ENCODE measurements at regions not wholly inside any gene's neighbourhood (a gene's known extent, or its start where the extent isn't known, plus 50 kb on each side); places are given as distances from the start of the nearest gene placed in this dataset.

- intact Hi-C loops (cut with DNase I) = no loop called here
- Histone ChIP-seq H3K4me3 (no peak overlapping the region), H3K36me3 (no peaks in the 10 kb centered on the region), H3K9me3 (no peaks in the 10 kb centered on the region), H3K27me3 (no peaks in the 10 kb centered on the region), H3K4me1 (no peaks in the 10 kb centered on the region), H3K27ac (no peak overlapping the region)
- DNase-seq = no peak
- TF ChIP-seq POLR2AphosphoS5 (IDR thresholded peaks at IDR 0.05) (no peak), POLR2A (IDR thresholded peaks at IDR 0.05) (no peak)
Observed at GRCh38 chr7:13105209-13105608, 417.8 kb downstream of the ARL4A start.

DNA sequence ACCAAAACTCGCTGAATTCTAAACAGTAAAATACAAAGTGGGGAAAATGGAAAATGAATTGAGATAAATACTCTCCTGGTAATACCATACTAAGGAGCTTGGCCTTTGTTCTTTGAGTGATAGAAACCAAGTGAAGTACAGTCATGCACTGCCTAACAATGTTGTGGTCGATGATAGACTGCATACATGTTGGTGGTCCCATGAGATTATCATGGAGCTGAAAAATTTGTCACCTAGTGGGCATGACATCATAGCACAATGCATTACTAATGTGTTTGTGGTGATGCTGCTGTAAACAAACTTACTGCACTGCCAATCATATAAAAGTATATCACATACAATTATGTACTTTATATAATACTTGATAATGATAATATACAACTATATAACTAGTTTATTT lies 419.1 kb downstream of the ARL4A start:
- no peak overlapping the region for H3K4me3 ChIP-seq
- 88 to 91% methylated on average over 2 of the region's 2 CpGs for whole genome bisulfite sequencing, 2 donors
- TF ChIP-seq EP300 (IDR thresholded peaks at IDR 0.05) (no peak), POLR2A (IDR thresholded peaks at IDR 0.05) (no peak), POLR2AphosphoS5 (IDR thresholded peaks at IDR 0.05) (no peak), CTCF (IDR thresholded peaks at IDR 0.05) (no peak)
- no peaks in the 10 kb centered on the region for H3K27me3 ChIP-seq
- intact Hi-C loops (cut with DNase I) = no loop called here
- DNase-seq = no peak
- no peaks in the 10 kb centered on the region for H3K9me3 ChIP-seq
- H3K36me3 ChIP-seq = no peaks in the 10 kb centered on the region
- H3K27ac ChIP-seq = no peak overlapping the region
- no peaks in the 10 kb centered on the region for H3K4me1 ChIP-seq

GRCh38 chr7:13107291-13107690 lies 419.9 kb downstream of the ARL4A start:
- TF ChIP-seq POLR2AphosphoS5 (IDR thresholded peaks at IDR 0.05) = no peak
- TF ChIP-seq CTCF (IDR thresholded peaks at IDR 0.05) = no peak
- no peak for TF ChIP-seq EP300 (IDR thresholded peaks at IDR 0.05)
- TF ChIP-seq POLR2A (IDR thresholded peaks at IDR 0.05) = no peak
- no peak overlapping the region for H3K4me3 ChIP-seq
- no peaks in the 10 kb centered on the region for H3K36me3 ChIP-seq
- no peaks in the 10 kb centered on the region for H3K4me1 ChIP-seq
- H3K27ac ChIP-seq = no peak overlapping the region
- no peaks in the 10 kb centered on the region for H3K9me3 ChIP-seq
- H3K27me3 ChIP-seq = no peaks in the 10 kb centered on the region
- intact Hi-C loops (cut with DNase I) = no loop called here
- no peak for DNase-seq

GRCh38 chr7:13108061-13108460 lies 420.6 kb downstream of the ARL4A start:
- intact Hi-C loops (cut with DNase I) = no loop called here
- no peak for TF ChIP-seq POLR2AphosphoS5 (IDR thresholded peaks at IDR 0.05)
- TF ChIP-seq EP300 (IDR thresholded peaks at IDR 0.05) = no peak
- no peak for TF ChIP-seq POLR2A (IDR thresholded peaks at IDR 0.05)
- no peak for TF ChIP-seq CTCF (IDR thresholded peaks at IDR 0.05)
- Histone ChIP-seq H3K4me3 (no peak overlapping the region), H3K4me1 (no peaks in the 10 kb centered on the region), H3K36me3 (no peaks in the 10 kb centered on the region), H3K27ac (no peak overlapping the region), H3K9me3 (no peaks in the 10 kb centered on the region), H3K27me3 (no peaks in the 10 kb centered on the region)
- no peak for DNase-seq

DNA sequence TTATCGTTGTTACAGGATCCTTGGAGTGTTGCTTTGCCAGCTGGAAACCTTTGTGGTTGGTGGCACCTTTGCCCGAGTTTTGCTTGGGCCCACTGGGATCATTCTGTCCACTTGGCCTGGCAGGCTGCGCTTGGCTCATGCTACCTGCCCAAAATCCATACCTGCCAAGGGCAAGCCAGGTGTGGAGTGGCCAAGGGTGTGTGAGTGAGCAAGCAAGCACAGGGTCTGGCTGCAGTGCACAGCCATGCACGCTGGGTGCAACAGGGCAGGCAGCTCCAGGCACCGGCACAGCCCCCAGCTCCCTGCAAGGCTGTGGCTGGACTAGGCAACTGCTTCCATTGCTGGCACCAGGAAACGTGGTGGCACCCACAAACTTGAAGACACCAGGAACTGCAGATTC lies 421.8 kb downstream of the ARL4A start:
- Histone ChIP-seq H3K27ac (no peak overlapping the region), H3K4me3 (no peak overlapping the region), H3K4me1 (no peaks in the 10 kb centered on the region), H3K27me3 (no peaks in the 10 kb centered on the region), H3K9me3 (no peaks in the 10 kb centered on the region), H3K36me3 (no peaks in the 10 kb centered on the region)
- intact Hi-C loops (cut with DNase I) = no loop called here
- TF ChIP-seq CTCF (IDR thresholded peaks at IDR 0.05) (no peak), POLR2AphosphoS5 (IDR thresholded peaks at IDR 0.05) (no peak), EP300 (IDR thresholded peaks at IDR 0.05) (no peak), POLR2A (IDR thresholded peaks at IDR 0.05) (no peak)
- DNase-seq = no peak
- 89 to 92% methylated on average over 6 of the region's 6 CpGs for WGBS, 2 donors

Measured in sigmoid colon (tissue), 6 donors.